ENCODE measurements at regions not wholly inside any gene's neighbourhood (a gene's known extent, or its start where the extent isn't known, plus 50 kb on each side); places are given as distances from the start of the nearest gene placed in this dataset.
A peak's percentile ranks its signal among the peaks of the same experiment; 100 is the strongest.
"Not testable (repeated sequence)": the region's sequence is repeated elsewhere in the genome, so short reads cannot be mapped to it uniquely, and the experiment has no call there.

GRCh38 chr3:124059580-124059979 is 67.7 kb upstream of the ROPN1 start:
- no peak overlapping the region for H3K4me3 ChIP-seq (replicated peaks in 1 of 2; ENCODE audit: low read depth in 2 of 2, low read length in 2 of 2)
- DNase-seq (ENCODE audit: low read depth in 2 of 2): peak; percentile 6 to 40

GRCh38 chr3:124063197-124063909 is 71.4 kb upstream of the ROPN1 start:
- H3K4me3 ChIP-seq (replicated peaks in 1 of 2; ENCODE audit: low read depth in 2 of 2, low read length in 2 of 2): no peak overlapping the region
- TF ChIP-seq, protein P1, sequence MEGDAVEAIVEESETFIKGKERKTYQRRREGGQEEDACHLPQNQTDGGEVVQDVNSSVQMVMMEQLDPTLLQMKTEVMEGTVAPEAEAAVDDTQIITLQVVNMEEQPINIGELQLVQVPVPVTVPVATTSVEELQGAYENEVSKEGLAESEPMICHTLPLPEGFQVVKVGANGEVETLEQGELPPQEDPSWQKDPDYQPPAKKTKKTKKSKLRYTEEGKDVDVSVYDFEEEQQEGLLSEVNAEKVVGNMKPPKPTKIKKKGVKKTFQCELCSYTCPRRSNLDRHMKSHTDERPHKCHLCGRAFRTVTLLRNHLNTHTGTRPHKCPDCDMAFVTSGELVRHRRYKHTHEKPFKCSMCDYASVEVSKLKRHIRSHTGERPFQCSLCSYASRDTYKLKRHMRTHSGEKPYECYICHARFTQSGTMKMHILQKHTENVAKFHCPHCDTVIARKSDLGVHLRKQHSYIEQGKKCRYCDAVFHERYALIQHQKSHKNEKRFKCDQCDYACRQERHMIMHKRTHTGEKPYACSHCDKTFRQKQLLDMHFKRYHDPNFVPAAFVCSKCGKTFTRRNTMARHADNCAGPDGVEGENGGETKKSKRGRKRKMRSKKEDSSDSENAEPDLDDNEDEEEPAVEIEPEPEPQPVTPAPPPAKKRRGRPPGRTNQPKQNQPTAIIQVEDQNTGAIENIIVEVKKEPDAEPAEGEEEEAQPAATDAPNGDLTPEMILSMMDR (IDR thresholded peaks at IDR 0.05; ENCODE audit: low read depth, low read length): no peak
- peak in 1 of 2 donors; percentile 15 for DNase-seq (ENCODE audit: low read depth in 2 of 2)

More at GRCh38 chr3:124059580-124059979, 67.7 kb upstream of the ROPN1 start:
- TF ChIP-seq, protein P1 (IDR thresholded peaks at IDR 0.05; ENCODE audit: low read depth, low read length): no peak

DNA sequence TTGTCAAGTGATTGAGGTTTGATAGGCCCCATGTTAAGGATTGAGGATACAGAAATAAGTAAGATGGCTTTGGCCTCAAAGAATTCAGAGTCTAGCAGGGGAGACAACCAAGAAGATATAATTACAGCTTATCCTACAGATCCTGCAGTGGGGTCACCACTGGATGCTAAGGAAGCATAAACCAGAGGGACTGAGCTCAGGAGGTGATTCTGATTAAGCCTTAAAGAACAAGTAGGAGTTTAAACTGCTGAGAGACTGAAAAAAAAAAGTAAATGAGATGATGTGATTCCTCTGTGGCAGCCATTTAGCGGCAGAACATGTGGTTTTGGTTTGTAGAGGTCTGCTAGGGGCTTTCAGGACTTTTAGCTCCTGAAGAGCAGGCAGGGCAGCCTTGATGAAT is 72.1 kb upstream of the ROPN1 start:
- H3K4me3 ChIP-seq (replicated peaks in 1 of 2; ENCODE audit: low read depth in 2 of 2, low read length in 2 of 2): no peak overlapping the region
- no peak for DNase-seq (ENCODE audit: low read depth in 2 of 2)
- TF ChIP-seq, protein P1 (IDR thresholded peaks at IDR 0.05; ENCODE audit: low read depth, low read length): no peak

DNA sequence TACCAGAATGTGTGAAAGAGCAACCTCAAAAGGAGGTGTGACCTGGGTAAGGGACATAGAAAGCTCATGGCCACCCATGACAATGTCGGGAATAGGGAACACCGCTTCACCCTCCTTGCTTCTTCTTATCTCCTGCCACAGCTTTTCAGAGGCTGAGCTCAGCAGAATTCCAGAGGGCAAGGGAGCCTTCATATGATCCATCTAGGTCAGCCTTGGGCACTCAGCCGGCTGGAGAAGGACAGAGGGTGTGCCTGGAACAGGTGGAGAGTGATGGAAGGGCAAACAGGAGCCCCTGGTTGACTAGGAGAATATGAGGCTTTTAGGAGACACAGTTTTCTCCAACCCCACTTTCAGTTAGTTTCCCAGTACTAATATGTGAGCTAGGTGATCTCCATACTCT is 74.6 kb upstream of the ROPN1 start:
- not testable (repeated sequence) for H3K4me3 ChIP-seq (replicated peaks in 1 of 2; ENCODE audit: low read depth in 2 of 2, low read length in 2 of 2); DNase-seq (ENCODE audit: low read depth in 2 of 2)

- peak; percentile 17 to 56 for DNase-seq (ENCODE audit: low read depth in 2 of 2)
- not testable (repeated sequence) for H3K4me3 ChIP-seq (replicated peaks in 1 of 2; ENCODE audit: low read depth in 2 of 2, low read length in 2 of 2)
Measured at GRCh38 chr3:124069706-124070105, 77.8 kb upstream of the ROPN1 start.

DNA sequence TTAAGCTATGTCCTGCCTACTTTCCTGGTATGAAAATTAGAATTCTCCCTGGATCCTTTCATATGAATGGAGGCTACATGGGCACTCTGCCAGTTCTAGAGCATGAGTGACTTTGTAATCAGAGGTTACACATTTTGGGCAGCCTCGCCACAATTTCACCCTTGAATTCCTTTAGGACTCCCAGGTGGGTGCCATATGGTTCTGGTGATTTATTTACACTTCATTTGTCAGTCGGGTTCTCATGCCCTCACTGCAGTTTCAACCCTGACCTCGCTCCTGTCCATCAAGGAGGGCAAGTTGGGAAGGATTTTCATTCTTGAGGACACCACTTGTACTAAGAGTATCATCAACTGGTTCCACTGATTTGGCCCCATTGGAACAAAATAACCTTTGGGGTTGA is 83.2 kb upstream of the ROPN1 start:
- DNase-seq (ENCODE audit: low read depth in 2 of 2); H3K4me3 ChIP-seq (replicated peaks in 1 of 2; ENCODE audit: low read depth in 2 of 2, low read length in 2 of 2): not testable (repeated sequence)

- no peak overlapping the region for H3K4me3 ChIP-seq (replicated peaks in 1 of 2; ENCODE audit: low read depth in 2 of 2, low read length in 2 of 2)
- TF ChIP-seq, protein P1 (IDR thresholded peaks at IDR 0.05; ENCODE audit: low read depth, low read length): no peak
- DNase-seq (ENCODE audit: low read depth in 2 of 2): no peak
Measured at GRCh38 chr3:124075753-124076152, 83.8 kb upstream of the ROPN1 start.

- DNase-seq (ENCODE audit: low read depth in 2 of 2): no peak
- H3K4me3 ChIP-seq (replicated peaks in 1 of 2; ENCODE audit: low read depth in 2 of 2, low read length in 2 of 2): no peak overlapping the region
- TF ChIP-seq, protein P1 (IDR thresholded peaks at IDR 0.05; ENCODE audit: low read depth, low read length): no peak
Measured at GRCh38 chr3:124076235-124076634, 84.3 kb upstream of the ROPN1 start.
